GM12872 (cell line): ENCODE measurements at regions not wholly inside any gene's neighbourhood (a gene's known extent, or its start where the extent isn't known, plus 50 kb on each side); places are given as distances from the start of the nearest gene placed in this dataset.

Source experiments
- CTCF ChIP-seq: IDR thresholded peaks from 3 replicates; pipeline ENCODE4 v1.5.1; 2011; ENCODE audit warnings: low read depth, mild to moderate bottlenecking, low read length, moderate library complexity; ENCODE audit not compliant: insufficient read depth

DNA sequence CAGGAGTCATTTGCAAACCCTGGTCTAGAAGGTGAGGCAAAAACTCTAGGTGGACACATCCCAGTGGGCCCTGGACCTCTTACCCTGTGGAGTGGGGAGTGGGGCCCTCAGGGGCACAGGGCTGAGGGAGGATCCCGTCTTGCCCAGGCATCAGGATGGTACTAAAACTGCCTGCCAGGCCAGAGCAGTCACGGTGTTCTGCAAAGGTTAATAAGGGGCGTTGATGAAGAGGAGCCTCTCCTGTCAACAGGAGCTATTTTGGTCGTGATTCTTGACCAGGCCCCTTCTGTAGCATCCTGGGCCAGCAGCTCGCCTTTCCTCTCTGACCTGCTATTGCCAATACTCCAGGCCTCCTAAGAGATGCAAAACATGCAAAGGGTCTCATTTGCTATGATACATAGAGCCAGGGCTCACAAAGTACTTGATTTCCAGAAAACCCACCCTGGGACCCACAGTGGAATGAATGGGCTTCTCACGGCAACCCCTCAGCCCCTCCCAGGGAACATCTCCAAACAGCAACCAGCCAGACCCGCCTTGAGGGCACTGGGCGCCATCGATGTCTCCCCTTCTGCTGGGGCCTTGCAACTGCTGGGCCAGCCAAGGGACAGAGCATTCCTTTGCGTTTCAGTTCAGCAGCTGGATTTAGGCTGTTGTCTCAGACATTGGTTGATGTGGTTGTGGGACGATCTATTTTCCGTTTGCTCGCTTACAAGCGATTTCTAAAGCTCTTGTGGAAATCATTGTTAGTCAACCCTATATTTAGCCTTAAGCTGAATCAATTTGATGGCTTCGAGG lies 111.1 kb downstream of the PDCL3 start:
- no peak for TF ChIP-seq CTCF

GRCh38 chr2:100674666-100675065 lies 111.9 kb downstream of the PDCL3 start:
- no peak for TF ChIP-seq CTCF

- no peak for TF ChIP-seq CTCF
Measured at GRCh38 chr2:100675373-100675772, 112.6 kb downstream of the PDCL3 start.

- TF ChIP-seq CTCF: no peak
Measured at GRCh38 chr2:100675855-100676254, 113.1 kb downstream of the PDCL3 start.

DNA sequence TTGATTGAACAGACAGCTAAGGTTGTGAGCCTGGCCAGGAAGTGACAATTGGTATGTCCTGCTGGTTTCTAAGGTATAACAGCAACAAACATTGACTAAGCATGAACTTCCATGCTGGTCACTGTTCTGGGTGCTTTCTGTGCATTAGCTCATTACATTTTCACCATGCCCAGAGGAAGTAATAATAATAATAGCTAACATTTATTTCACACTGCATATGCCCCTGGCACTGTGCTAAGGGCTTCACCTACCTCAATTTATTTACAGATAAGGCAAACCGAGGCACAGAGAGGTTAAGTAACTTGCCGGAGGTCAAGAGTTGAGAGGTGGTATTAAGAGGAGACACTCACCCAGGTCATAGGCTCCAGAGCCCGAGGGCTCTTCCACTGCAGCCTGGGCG lies 113.6 kb downstream of the PDCL3 start:
- no peak for TF ChIP-seq CTCF

GRCh38 chr2:100677611-100678185 lies 114.9 kb downstream of the PDCL3 start:
- no peak for TF ChIP-seq CTCF

GRCh38 chr2:100679211-100679610 lies 116.4 kb downstream of the PDCL3 start:
- no peak for TF ChIP-seq CTCF
